Fibroblast of lung (primary cell): ENCODE measurements at regions not wholly inside any gene's neighbourhood (a gene's known extent, or its start where the extent isn't known, plus 50 kb on each side); places are given as distances from the start of the nearest gene placed in this dataset.
A peak's percentile ranks its signal among the peaks of the same experiment; 100 is the strongest.

Source experiments
- DNase-seq, 2 donors: peaks; one replicate each; pipeline versions ENCODE4 v3.0.0 to v3.0.0-alpha.2; 2010; ENCODE audit warnings: low read depth in 2 of 2
- H2AFZ ChIP-seq: 2 replicates; pipeline ENCODE4 v1.5.1; 2012; ENCODE audit warnings: low read length, control low read depth, inconsistent platforms
- H3K27ac ChIP-seq: 2 replicates; pipeline ENCODE4 v1.5.1; 2011; ENCODE audit warnings: low read length, control low read depth; ENCODE audit not compliant: insufficient read depth
- H3K27me3 ChIP-seq: 2 replicates; pipeline ENCODE4 v1.5.1; 2011; ENCODE audit warnings: mild to moderate bottlenecking, low read length; ENCODE audit not compliant: control insufficient read depth, insufficient read depth
- H3K36me3 ChIP-seq: 2 replicates; pipeline ENCODE4 v1.5.1; 2011; ENCODE audit warnings: low read length; ENCODE audit not compliant: control insufficient read depth, insufficient read depth
- H3K4me1 ChIP-seq: 2 replicates; pipeline ENCODE4 v1.5.1; 2011; ENCODE audit warnings: low read length; ENCODE audit not compliant: control insufficient read depth, insufficient read depth; ENCODE audit errors: extremely low read depth
- H3K4me2 ChIP-seq: 2 replicates; pipeline ENCODE4 v1.5.1; 2011; ENCODE audit warnings: low read length, control low read depth; ENCODE audit not compliant: insufficient read depth; ENCODE audit errors: extremely low read depth
- H3K4me3 ChIP-seq, 4 experiments: fragments of 200-600 bp in 1 of 4; sonication (generic) in 1 of 4; replicated peaks in 1 of 4; 2 replicates each; pipeline ENCODE4 v1.5.1; 2011 to 2016; ENCODE audit warnings: low read length in 4 of 4, low read depth in 3 of 4, mild to moderate bottlenecking in 3 of 4, control low read depth in 2 of 4, inconsistent platforms in 1 of 4, mixed read lengths in 1 of 4; ENCODE audit not compliant: insufficient read depth in 1 of 4; ENCODE audit errors: control extremely low read depth in 1 of 4
- H3K79me2 ChIP-seq: 2 replicates; pipeline ENCODE4 v1.5.1; 2012; ENCODE audit warnings: mild to moderate bottlenecking, low read length, inconsistent platforms; ENCODE audit not compliant: control insufficient read depth, insufficient read depth
- H3K9ac ChIP-seq: 2 replicates; pipeline ENCODE4 v1.5.1; 2011; ENCODE audit warnings: mild to moderate bottlenecking, low read length, control low read depth; ENCODE audit not compliant: insufficient read depth
- H3K9me3 ChIP-seq: 2 replicates; pipeline ENCODE4 v1.5.1; 2012; ENCODE audit warnings: low read depth, low read length; ENCODE audit not compliant: control insufficient read depth, insufficient read depth
- H4K20me1 ChIP-seq: 2 replicates; pipeline ENCODE4 v1.5.1; 2011; ENCODE audit warnings: low read length; ENCODE audit not compliant: control insufficient read depth, insufficient read depth; ENCODE audit errors: extremely low read depth
- EZH2 ChIP-seq: IDR thresholded peaks from 2 replicates; pipeline ENCODE4 v1.5.1; 2012; ENCODE audit warnings: low read length, control low read depth, mild to moderate bottlenecking; ENCODE audit errors: missing control alignments
- TF ChIP-seq, protein P1 (sequence below), 2 donors: IDR thresholded peaks in 1 of 2; conservative IDR thresholded peaks in 1 of 2; 1 replicate in 1 of 2; 2 replicates in 1 of 2; pipeline ENCODE4 v1.5.1; 2011 to 2012; ENCODE audit warnings: low read length in 2 of 2, control low read depth in 1 of 2, inconsistent platforms in 1 of 2, low read depth in 1 of 2, mild to moderate bottlenecking in 1 of 2

DNA sequence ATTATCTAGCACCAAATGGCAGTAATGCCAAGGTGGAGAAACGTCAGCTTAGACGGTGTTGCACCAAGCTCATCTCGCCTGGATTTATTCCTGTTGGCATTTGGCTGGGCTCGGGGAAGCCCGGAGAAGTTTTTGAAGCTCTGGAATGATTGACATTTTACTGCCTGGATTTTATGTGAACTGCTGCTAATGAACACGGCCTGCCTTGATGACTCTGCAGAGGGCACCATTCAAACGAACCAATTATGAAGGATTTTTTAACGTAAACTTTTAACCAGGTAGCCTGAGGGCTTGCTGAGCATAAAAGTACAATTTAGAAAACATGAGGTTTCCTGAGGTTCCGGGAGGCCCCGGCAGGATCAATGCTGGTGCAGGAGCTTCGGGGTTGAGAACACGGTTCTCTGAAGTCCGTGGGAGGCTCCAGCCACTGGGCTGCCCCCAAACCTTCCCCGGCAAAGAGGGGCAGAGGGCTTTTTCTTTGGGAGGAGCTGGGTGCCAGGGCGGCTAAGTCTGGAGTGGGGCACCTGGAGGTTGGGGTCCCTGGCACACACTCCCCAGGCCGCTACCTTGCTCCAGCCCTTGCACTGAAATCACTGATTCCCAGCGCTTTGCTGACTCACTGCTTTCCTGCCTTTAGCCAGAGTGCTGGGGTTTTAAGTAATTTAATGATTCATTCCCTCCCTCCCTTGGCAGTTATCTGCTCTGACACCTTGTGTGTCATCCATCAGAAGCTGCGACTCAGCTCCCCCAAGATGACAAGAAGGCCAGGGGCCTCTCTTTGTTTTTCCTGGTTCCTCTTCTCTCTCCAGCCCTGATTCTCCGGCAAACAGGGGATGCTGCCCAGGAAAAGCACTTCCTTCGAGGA, 161.2 kb upstream of the IRX3 start:
- no peaks in the 10 kb centered on the region for H3K9me3 ChIP-seq
- H3K4me1 ChIP-seq, result peaks cover 4% of the 10 kb centered on the region
- H3K9ac ChIP-seq, result no peak overlapping the region
- H3K36me3 ChIP-seq, result no peaks in the 10 kb centered on the region
- H3K4me2 ChIP-seq, result no peak overlapping the region
- H3K27me3 ChIP-seq, result no peaks in the 10 kb centered on the region
- no peaks in the 10 kb centered on the region for H3K79me2 ChIP-seq
- TF ChIP-seq, protein P1, sequence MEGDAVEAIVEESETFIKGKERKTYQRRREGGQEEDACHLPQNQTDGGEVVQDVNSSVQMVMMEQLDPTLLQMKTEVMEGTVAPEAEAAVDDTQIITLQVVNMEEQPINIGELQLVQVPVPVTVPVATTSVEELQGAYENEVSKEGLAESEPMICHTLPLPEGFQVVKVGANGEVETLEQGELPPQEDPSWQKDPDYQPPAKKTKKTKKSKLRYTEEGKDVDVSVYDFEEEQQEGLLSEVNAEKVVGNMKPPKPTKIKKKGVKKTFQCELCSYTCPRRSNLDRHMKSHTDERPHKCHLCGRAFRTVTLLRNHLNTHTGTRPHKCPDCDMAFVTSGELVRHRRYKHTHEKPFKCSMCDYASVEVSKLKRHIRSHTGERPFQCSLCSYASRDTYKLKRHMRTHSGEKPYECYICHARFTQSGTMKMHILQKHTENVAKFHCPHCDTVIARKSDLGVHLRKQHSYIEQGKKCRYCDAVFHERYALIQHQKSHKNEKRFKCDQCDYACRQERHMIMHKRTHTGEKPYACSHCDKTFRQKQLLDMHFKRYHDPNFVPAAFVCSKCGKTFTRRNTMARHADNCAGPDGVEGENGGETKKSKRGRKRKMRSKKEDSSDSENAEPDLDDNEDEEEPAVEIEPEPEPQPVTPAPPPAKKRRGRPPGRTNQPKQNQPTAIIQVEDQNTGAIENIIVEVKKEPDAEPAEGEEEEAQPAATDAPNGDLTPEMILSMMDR (conservative IDR thresholded peaks at IDR 0.05 in 1 of 2, IDR thresholded peaks at IDR 0.05 in 1 of 2; ENCODE audit: low read depth in 1 of 2, low read length in 2 of 2), result no peak
- TF ChIP-seq EZH2, result no peak
- H3K27ac ChIP-seq, result no peak overlapping the region
- H2AFZ ChIP-seq, result no peak overlapping the region
- no peak overlapping the region for H3K4me3 ChIP-seq
- DNase-seq, result peak; percentile 70 to 88
- no peaks in the 10 kb centered on the region for H4K20me1 ChIP-seq

DNA sequence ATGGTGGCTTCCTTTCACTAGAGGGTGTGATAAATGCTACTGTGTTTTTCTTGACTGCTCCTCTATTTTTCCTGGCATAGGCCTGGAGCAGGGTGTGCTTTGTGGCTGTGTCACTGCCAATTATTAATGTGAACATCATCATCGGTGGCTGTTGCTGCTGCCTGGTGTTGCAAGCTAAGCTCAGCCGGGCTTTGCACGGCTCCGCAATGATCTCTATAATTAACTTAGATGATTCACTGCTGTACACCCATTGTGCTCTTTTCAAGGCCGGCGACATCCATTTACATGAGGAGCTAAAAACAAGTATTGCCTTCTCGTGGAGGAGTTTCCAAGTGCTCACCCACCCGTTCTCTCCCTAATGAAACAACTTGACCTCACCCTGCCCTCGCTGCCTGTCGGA, 160.1 kb upstream of the IRX3 start:
- Histone ChIP-seq H4K20me1 (no peaks in the 10 kb centered on the region), H3K36me3 (no peaks in the 10 kb centered on the region), H3K4me2 (no peak overlapping the region), H3K27me3 (no peaks in the 10 kb centered on the region), H3K4me1 (peaks cover 4% of the 10 kb centered on the region), H3K27ac (no peak overlapping the region), H3K4me3 (no peak overlapping the region), H3K79me2 (no peaks in the 10 kb centered on the region), H3K9me3 (no peaks in the 10 kb centered on the region), H2AFZ (no peak overlapping the region), H3K9ac (no peak overlapping the region)
- TF ChIP-seq, protein P1 (conservative IDR thresholded peaks at IDR 0.05 in 1 of 2, IDR thresholded peaks at IDR 0.05 in 1 of 2; ENCODE audit: low read depth in 1 of 2, low read length in 2 of 2), result no peak
- TF ChIP-seq EZH2, result no peak
- DNase-seq, result peak; percentile 82 to 96

DNA sequence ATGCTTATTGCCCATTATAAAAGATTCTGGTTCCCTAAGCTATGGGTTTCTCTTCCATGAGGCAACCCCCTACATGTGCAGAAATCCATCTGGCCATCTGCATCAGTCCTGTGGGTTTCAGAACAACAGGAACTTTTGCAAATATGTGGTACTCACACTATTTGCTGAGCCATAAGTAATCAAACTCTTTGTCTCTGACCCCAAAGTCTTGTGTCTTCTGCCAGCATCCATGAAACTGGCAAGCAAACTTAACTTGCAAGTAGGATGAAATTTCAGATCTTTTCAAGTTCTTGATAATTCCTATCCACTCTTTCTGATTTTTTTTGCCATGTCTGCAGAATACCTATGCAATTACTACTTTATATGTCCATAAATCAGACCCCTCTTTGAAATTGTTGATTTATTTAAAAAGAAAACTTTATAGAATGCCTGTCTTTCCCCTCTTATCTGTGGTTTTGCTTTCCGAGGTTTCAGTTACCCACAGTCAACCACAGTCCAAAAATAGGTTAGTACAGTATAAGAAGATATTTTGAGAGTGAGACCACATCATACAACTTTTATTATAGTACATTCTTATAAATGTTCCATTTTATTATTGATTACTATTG, 158.4 kb upstream of the IRX3 start:
- H3K79me2 ChIP-seq, result no peaks in the 10 kb centered on the region
- no peaks in the 10 kb centered on the region for H3K9me3 ChIP-seq
- no peak overlapping the region for H3K4me3 ChIP-seq
- H3K4me2 ChIP-seq, result no peak overlapping the region
- no peaks in the 10 kb centered on the region for H3K36me3 ChIP-seq
- H4K20me1 ChIP-seq, result no peaks in the 10 kb centered on the region
- H3K4me1 ChIP-seq, result peaks cover 4% of the 10 kb centered on the region
- no peaks in the 10 kb centered on the region for H3K27me3 ChIP-seq
- TF ChIP-seq, protein P1 (conservative IDR thresholded peaks at IDR 0.05 in 1 of 2, IDR thresholded peaks at IDR 0.05 in 1 of 2; ENCODE audit: low read depth in 1 of 2, low read length in 2 of 2), result no peak
- no peak for TF ChIP-seq EZH2
- peak in 1 of 2 donors; percentile 76 for DNase-seq
- no peak overlapping the region for H2AFZ ChIP-seq
- no peak overlapping the region for H3K27ac ChIP-seq
- no peak overlapping the region for H3K9ac ChIP-seq
